VCaP (cell line): ENCODE measurements at regions not wholly inside any gene's neighbourhood (a gene's known extent, or its start where the extent isn't known, plus 50 kb on each side); places are given as distances from the start of the nearest gene placed in this dataset.

Experiments used
- H3K27ac ChIP-seq: fragments of 450-650 bp; 2 replicates; pipeline ENCODE4 v1.5.1; 2017
- TF ChIP-seq, protein P1 (sequence below): fragments of 450-650 bp; conservative IDR thresholded peaks from 2 replicates; pipeline ENCODE4 v1.5.1; 2017; ENCODE audit warnings: mild to moderate bottlenecking, moderate library complexity

DNA sequence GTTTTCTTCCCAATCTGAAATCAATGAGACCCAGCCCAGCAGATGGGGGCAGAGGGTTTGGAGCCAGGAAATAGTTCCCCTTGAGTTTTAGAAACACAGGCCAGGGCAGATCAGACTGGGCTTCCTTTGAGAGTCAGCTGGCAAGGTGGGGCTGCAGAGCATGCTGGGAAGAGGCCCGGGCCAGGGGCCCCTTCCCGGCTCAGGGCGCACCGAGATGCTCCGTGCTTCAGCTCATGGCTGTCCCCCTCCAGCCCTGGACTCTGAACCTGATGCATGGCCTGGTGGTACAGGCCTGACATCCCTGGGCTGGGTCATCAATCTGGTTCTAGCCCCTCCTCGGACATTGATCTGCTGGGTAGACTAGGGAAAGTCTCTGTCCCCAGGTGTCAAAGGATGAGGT, 65.1 kb upstream of the RUNX3 start:
- H3K27ac ChIP-seq: no peak overlapping the region
- TF ChIP-seq, protein P1, sequence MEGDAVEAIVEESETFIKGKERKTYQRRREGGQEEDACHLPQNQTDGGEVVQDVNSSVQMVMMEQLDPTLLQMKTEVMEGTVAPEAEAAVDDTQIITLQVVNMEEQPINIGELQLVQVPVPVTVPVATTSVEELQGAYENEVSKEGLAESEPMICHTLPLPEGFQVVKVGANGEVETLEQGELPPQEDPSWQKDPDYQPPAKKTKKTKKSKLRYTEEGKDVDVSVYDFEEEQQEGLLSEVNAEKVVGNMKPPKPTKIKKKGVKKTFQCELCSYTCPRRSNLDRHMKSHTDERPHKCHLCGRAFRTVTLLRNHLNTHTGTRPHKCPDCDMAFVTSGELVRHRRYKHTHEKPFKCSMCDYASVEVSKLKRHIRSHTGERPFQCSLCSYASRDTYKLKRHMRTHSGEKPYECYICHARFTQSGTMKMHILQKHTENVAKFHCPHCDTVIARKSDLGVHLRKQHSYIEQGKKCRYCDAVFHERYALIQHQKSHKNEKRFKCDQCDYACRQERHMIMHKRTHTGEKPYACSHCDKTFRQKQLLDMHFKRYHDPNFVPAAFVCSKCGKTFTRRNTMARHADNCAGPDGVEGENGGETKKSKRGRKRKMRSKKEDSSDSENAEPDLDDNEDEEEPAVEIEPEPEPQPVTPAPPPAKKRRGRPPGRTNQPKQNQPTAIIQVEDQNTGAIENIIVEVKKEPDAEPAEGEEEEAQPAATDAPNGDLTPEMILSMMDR: no peak

DNA sequence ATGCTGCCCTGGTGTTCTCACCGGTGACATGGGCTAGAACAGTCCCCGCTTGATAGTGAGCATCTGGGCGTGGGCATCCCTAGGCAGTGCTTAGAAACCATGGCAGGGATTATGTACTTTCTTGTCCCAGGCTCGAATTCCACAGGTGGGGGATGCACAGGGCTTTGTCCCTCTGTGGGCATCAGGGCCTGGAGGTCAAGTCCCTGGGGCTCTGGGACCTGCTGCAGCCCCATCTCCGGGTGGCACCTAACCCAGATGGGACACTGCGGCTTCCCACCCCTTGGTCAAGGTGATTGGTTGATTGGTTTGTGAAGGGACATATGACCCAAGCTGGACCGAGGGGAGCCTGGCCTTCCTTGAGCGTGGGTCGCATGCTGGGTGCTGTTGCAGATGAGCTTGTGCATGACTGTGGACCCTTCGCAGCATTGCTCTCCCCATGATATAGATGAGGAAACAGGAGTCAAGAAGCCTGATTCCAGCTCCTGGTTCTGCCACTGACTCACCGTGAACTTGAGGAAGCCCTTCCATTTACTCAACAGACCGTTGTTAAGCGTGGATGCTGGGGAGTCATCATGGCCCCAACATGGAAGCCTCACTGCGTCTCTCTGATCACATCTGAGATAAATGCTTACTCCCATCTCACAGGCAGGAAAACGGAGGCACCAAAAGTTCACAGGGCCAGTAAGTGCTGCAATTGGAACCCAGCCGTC, 64.0 kb upstream of the RUNX3 start:
- TF ChIP-seq, protein P1: no peak
- no peak overlapping the region for H3K27ac ChIP-seq

DNA sequence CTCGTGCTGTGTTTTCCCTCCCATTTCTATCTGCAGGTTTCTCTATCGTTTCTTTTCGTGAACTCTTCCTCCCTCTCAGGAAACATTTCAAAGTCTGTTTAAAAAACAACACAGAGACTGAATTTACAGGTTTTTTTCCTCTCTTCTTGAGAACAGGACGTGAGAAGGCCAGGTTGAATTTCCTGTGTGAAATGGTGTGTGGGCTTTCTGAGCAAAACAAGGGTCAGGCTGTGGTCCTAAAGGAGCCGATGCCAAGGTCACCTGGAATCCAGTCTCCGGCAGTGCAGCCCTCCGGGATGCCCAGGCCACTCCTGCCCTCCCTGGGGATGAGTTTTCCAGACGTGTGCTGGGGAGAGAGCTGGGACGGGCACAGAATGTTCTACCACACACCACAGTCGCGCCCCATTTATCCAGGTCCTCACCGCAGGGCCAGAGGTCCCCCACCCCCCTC, 62.7 kb upstream of the RUNX3 start:
- TF ChIP-seq, protein P1: no peak
- no peak overlapping the region for H3K27ac ChIP-seq

DNA sequence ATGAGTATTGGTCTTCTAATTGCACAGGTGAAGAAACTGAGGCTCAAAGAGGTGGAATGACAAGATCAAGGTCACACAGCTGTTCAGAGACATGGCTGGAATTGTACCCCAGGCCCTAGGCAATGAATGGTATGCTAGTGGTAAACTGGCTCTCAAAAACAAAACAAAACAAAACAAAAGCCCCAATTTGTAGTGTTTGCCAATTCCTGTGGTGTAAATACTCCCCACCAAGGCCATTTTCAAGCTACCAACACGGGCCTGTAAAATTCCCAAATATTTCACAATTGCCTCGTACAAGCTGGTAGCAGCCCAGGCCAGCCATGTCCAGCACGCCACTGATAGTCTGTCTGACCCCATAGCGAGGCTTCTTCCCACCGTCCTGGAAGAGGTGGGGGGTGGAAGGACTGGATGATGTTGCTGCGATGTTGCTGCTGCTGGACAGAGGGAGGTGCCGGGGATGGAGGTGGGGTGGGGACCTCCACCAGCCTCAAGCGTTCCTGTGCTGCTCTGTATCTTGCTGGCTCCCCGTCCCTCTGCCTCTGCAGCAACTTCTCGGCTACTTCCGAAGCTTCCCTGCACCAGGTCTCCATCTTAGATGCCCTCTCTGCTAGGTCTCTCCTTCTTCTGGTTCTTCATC, 62.2 kb upstream of the RUNX3 start:
- TF ChIP-seq, protein P1: no peak
- no peak overlapping the region for H3K27ac ChIP-seq

DNA sequence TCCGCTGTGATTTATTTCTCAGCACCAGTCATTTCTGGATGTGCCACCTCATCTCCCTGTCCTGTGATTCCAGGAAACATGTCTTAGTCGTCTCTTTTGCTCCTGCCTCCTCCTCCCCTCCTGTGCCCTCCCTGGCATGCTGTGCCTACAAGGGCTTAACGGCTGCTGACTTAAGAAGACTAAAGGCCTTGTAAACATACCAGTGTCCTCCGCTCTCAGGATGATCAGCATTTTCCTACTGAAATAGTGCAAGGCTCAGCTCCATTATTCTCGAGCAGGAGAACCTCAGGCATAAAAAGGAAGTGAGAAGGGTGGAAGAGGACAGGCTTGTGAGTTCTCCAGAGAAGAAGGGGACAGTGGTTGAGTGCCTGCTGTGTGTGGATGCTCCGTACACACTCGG, 61.6 kb upstream of the RUNX3 start:
- no peak overlapping the region for H3K27ac ChIP-seq

DNA sequence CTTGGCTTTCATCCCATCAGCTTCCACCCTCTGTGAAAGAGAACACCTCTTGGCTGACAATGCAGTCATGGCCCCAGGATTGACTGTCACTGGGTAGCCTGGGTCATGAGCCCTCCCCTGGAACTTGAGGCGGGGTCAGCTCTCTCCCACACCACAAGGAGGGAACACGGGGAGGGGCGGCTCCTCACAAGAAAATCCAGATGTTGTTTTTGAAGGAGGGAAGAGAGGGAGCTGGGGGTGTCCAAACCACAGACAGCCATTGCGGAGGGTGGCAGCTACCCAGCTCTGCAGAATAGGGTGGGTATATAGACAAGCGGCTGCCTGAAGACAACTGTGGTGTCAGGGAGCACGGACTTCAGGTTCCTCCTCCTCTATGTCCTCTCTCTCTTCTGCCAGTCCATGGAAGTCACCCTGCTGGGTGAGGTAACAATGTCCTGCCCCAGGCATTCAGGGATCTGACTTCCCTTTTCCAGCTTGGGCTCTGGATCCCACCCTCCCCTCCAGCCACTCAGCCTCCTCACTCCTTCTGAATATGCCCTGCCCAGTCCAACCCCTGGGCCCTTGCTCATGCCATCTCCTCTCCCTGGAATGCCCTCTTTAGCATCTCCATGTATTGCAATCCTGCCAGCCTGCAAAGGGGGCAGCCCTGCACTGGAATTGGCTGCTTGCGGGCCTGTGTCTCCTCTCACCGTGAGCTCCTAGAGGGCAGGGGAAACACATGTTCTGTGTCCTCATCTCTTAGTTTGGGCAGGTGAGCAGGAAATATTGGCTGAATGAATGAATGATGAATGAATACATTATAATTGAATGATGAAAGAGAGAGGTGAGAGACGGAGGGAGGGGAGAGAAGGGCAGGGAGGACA, 60.9 kb upstream of the RUNX3 start:
- TF ChIP-seq, protein P1: 0 out of 2 replicates have a peak, but pooled peaks have one; percentile 7
- H3K27ac ChIP-seq: no peak overlapping the region

More for the DNA sequence above, 61.6 kb upstream of the RUNX3 start:
- TF ChIP-seq, protein P1: no peak

DNA sequence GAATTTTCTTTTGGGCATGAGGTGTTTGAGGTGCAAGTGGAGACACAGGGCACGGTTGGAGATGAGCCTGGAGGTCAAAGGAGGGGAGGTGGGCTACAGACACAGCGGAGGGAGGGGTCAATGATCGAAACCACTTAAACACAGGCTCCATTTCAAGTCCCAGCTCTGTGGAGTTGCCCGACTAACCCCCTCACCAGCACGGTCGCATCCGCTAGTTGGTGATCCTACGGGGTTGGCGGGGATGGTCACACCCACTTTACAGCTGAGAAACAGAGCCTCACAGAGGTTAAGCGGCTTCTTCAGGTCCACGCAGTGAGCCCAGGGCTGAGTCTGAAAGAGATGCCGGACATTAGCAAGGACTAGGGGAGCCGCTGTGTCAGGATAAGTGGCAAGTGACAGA, 60.1 kb upstream of the RUNX3 start:
- TF ChIP-seq, protein P1: no peak
- H3K27ac ChIP-seq: no peak overlapping the region
